ENCODE measurements at regions not wholly inside any gene's neighbourhood (a gene's known extent, or its start where the extent isn't known, plus 50 kb on each side); places are given as distances from the start of the nearest gene placed in this dataset.

- no peaks in the 10 kb centered on the region for H3K36me3 ChIP-seq
- no peaks in the 10 kb centered on the region for H3K9me3 ChIP-seq (replicated peaks)
- no peaks in the 10 kb centered on the region for H3K4me1 ChIP-seq (replicated peaks)
- no peaks in the 10 kb centered on the region for H3K27me3 ChIP-seq (replicated peaks)
- no peak overlapping the region for H3K4me3 ChIP-seq
- no peak for DNase-seq (ENCODE audit: low read depth in 1 of 2, low spot score in 2 of 2)
- no peak overlapping the region for H3K27ac ChIP-seq
Measured at GRCh38 chr13:50144246-50145160, 129.3 kb downstream of the KCNRG start.

- Histone ChIP-seq H3K4me1 (replicated peaks) (peaks cover 9% of the 10 kb centered on the region), H3K4me3 (no peak overlapping the region), H3K27me3 (replicated peaks) (no peaks in the 10 kb centered on the region), H3K36me3 (no peaks in the 10 kb centered on the region), H3K9me3 (replicated peaks) (no peaks in the 10 kb centered on the region), H3K27ac (no peak overlapping the region)
- no peak for DNase-seq (ENCODE audit: low read depth in 1 of 2, low spot score in 2 of 2)
Measured at GRCh38 chr13:50149214-50149613, 134.0 kb downstream of the KCNRG start.

- H3K27ac ChIP-seq, result no peak overlapping the region
- no peaks in the 10 kb centered on the region for H3K36me3 ChIP-seq
- no peaks in the 10 kb centered on the region for H3K27me3 ChIP-seq (replicated peaks)
- no peak for DNase-seq (ENCODE audit: low read depth in 1 of 2, low spot score in 2 of 2)
- no peaks in the 10 kb centered on the region for H3K9me3 ChIP-seq (replicated peaks)
- peaks cover 9% of the 10 kb centered on the region for H3K4me1 ChIP-seq (replicated peaks)
- no peak overlapping the region for H3K4me3 ChIP-seq
Measured at GRCh38 chr13:50149932-50150331, 134.7 kb downstream of the KCNRG start.

GRCh38 chr13:50152224-50152623 is 137.0 kb downstream of the KCNRG start:
- DNase-seq (ENCODE audit: low read depth in 1 of 2, low spot score in 2 of 2), result peak in 1 of 2 experiments; percentile 15
- no peak overlapping the region for H3K27ac ChIP-seq
- H3K4me3 ChIP-seq, result no peak overlapping the region; the same call in 1 of the 2 replicates
- H3K9me3 ChIP-seq (replicated peaks), result no peaks in the 10 kb centered on the region
- no peaks in the 10 kb centered on the region for H3K36me3 ChIP-seq
- H3K4me1 ChIP-seq (replicated peaks), result peaks cover 9% of the 10 kb centered on the region
- no peaks in the 10 kb centered on the region for H3K27me3 ChIP-seq (replicated peaks)

GRCh38 chr13:50152655-50153309 is 137.5 kb downstream of the KCNRG start:
- Histone ChIP-seq H3K27ac (0 out of 2 replicates have a peak overlapping the region, but pooled peaks have one; percentile 10), H3K36me3 (no peaks in the 10 kb centered on the region), H3K4me3 (0 out of 2 replicates have a peak overlapping the region, but pooled peaks have one; percentile 5), H3K4me1 (replicated peaks) (peaks cover 9% of the 10 kb centered on the region), H3K9me3 (replicated peaks) (no peaks in the 10 kb centered on the region), H3K27me3 (replicated peaks) (no peaks in the 10 kb centered on the region)
- no peak for DNase-seq (ENCODE audit: low read depth in 1 of 2, low spot score in 2 of 2)

GRCh38 chr13:50153401-50153800 is 138.2 kb downstream of the KCNRG start:
- H3K27ac ChIP-seq, result 0 out of 2 replicates have a peak overlapping the region, but pooled peaks have one; percentile 10
- no peaks in the 10 kb centered on the region for H3K36me3 ChIP-seq

GRCh38 chr13:50153876-50154275 is 138.6 kb downstream of the KCNRG start:
- DNase-seq (ENCODE audit: low read depth in 1 of 2, low spot score in 2 of 2), result no peak

More at GRCh38 chr13:50153401-50153800, 138.2 kb downstream of the KCNRG start:
- Histone ChIP-seq H3K27me3 (replicated peaks) (no peaks in the 10 kb centered on the region), H3K9me3 (replicated peaks) (no peaks in the 10 kb centered on the region), H3K4me1 (replicated peaks) (peaks cover 9% of the 10 kb centered on the region), H3K4me3 (no peak overlapping the region)
- DNase-seq (ENCODE audit: low read depth in 1 of 2, low spot score in 2 of 2), result no peak

GRCh38 chr13:50154697-50155096 is 139.5 kb downstream of the KCNRG start:
- Histone ChIP-seq H3K27me3 (replicated peaks) (no peaks in the 10 kb centered on the region), H3K4me1 (replicated peaks) (peaks cover 9% of the 10 kb centered on the region), H3K9me3 (replicated peaks) (no peaks in the 10 kb centered on the region), H3K36me3 (no peaks in the 10 kb centered on the region), H3K27ac (no peak overlapping the region), H3K4me3 (no peak overlapping the region)
- DNase-seq (ENCODE audit: low read depth in 1 of 2, low spot score in 2 of 2), result no peak

More at GRCh38 chr13:50153876-50154275, 138.6 kb downstream of the KCNRG start:
- H3K27me3 ChIP-seq (replicated peaks), result no peaks in the 10 kb centered on the region
- H3K9me3 ChIP-seq (replicated peaks), result no peaks in the 10 kb centered on the region
- H3K27ac ChIP-seq, result no peak overlapping the region
- H3K36me3 ChIP-seq, result no peaks in the 10 kb centered on the region
- peaks cover 9% of the 10 kb centered on the region for H3K4me1 ChIP-seq (replicated peaks)
- H3K4me3 ChIP-seq, result no peak overlapping the region

GRCh38 chr13:50156140-50156539 is 140.9 kb downstream of the KCNRG start:
- no peaks in the 10 kb centered on the region for H3K27me3 ChIP-seq (replicated peaks)
- H3K36me3 ChIP-seq, result no peaks in the 10 kb centered on the region
- no peak overlapping the region for H3K4me3 ChIP-seq
- no peaks in the 10 kb centered on the region for H3K9me3 ChIP-seq (replicated peaks)
- no peak overlapping the region for H3K27ac ChIP-seq
- H3K4me1 ChIP-seq (replicated peaks), result peaks cover 9% of the 10 kb centered on the region
- no peak for DNase-seq (ENCODE audit: low read depth in 1 of 2, low spot score in 2 of 2)

- peaks cover 9% of the 10 kb centered on the region for H3K4me1 ChIP-seq (replicated peaks)
- H3K4me3 ChIP-seq, result no peak overlapping the region
- no peaks in the 10 kb centered on the region for H3K27me3 ChIP-seq (replicated peaks)
- no peak overlapping the region for H3K27ac ChIP-seq
- H3K9me3 ChIP-seq (replicated peaks), result no peaks in the 10 kb centered on the region
- no peak for DNase-seq (ENCODE audit: low read depth in 1 of 2, low spot score in 2 of 2)
- no peaks in the 10 kb centered on the region for H3K36me3 ChIP-seq
Measured at GRCh38 chr13:50156561-50157127, 141.4 kb downstream of the KCNRG start.

GRCh38 chr13:50158385-50159165 is 143.3 kb downstream of the KCNRG start:
- H3K27me3 ChIP-seq (replicated peaks), result no peaks in the 10 kb centered on the region
- no peak overlapping the region for H3K27ac ChIP-seq
- H3K4me3 ChIP-seq, result no peak overlapping the region
- no peak for DNase-seq (ENCODE audit: low read depth in 1 of 2, low spot score in 2 of 2)
- H3K4me1 ChIP-seq (replicated peaks), result no peaks in the 10 kb centered on the region
- H3K9me3 ChIP-seq (replicated peaks), result no peaks in the 10 kb centered on the region
- H3K36me3 ChIP-seq, result no peaks in the 10 kb centered on the region

GRCh38 chr13:50159607-50160006 is 144.4 kb downstream of the KCNRG start:
- no peak for DNase-seq (ENCODE audit: low read depth in 1 of 2, low spot score in 2 of 2)
- H3K4me1 ChIP-seq (replicated peaks), result no peaks in the 10 kb centered on the region
- no peak overlapping the region for H3K27ac ChIP-seq
- no peak overlapping the region for H3K4me3 ChIP-seq
- H3K36me3 ChIP-seq, result no peaks in the 10 kb centered on the region
- no peaks in the 10 kb centered on the region for H3K27me3 ChIP-seq (replicated peaks)
- H3K9me3 ChIP-seq (replicated peaks), result no peaks in the 10 kb centered on the region

- Histone ChIP-seq H3K36me3 (no peaks in the 10 kb centered on the region), H3K4me1 (replicated peaks) (no peaks in the 10 kb centered on the region), H3K27ac (no peak overlapping the region), H3K27me3 (replicated peaks) (no peaks in the 10 kb centered on the region), H3K4me3 (no peak overlapping the region), H3K9me3 (replicated peaks) (no peaks in the 10 kb centered on the region)
- DNase-seq (ENCODE audit: low read depth in 1 of 2, low spot score in 2 of 2), result no peak
Measured at GRCh38 chr13:50161052-50161451, 145.8 kb downstream of the KCNRG start.

All from SJSA1 (cell line).